Stimulated activated CD8-positive, alpha-beta memory T cell treated with anti-CD3 and anti-CD28 coated beads, Interleukin-4, amount 100 ng/mL, for 24 hours (primary cell): ENCODE measurements at regions not wholly inside any gene's neighbourhood (a gene's known extent, or its start where the extent isn't known, plus 50 kb on each side); places are given as distances from the start of the nearest gene placed in this dataset.

Experiments used
- DNase-seq: peaks from one replicate; pipeline ENCODE4 v3.0.0-alpha.2; 2020; ENCODE audit warnings: low read depth

DNA sequence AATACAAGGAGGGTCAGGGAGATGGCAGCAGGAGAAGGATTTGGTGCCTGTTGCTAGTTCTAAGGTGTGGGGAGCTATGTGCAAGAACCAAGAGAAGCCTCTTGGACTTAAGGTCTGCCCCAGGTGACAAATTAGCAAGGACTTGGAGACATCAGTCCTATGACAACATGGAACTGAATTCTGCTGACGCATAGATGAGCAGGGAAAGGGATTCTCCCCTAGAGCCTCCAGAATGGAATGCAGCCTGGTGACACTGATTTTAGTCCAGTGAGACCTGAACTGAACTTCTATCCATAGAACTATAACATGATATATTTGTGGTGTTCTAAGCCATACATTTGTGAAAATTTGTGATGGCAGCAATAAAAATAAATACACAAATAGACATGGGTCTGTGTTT is 215.6 kb downstream of the ESM1 start:
- no peak for DNase-seq

DNA sequence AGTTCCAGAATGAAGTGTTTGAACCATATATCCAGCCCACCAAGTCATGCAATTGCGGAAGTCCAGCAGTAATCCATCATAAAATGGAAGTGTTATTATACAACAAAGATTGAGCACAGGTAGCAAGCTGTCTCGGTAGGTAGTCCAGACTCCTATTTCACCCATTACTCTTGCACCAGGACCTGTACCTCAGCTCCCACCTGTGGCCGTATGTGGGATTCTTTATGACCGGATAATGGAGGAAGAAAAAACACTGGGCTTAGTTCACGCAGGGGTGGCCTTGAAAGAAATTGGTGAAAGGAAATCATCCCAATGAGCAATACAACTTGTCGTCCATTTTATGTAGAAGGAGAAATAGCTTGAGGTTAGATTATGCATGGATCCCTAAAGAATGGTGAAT is 216.3 kb downstream of the ESM1 start:
- no peak for DNase-seq

DNA sequence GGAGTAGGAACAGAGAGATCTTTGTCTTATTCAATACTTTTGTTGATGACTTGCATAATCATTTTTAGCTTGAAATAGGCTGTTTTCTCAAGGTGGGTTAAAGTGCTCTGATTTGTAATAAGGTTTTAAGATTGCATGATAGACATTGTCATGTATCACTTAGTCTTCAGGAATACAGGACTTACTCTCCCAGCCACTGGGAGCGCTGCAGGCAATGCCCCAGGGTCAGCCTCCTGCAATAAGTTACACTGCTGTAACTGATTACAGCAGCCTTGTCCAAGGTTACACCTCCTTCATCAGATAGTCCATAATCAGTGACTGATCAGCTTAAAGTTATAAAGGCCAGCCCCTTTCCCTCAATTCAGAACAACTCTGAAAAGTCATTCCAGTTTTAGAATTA is 218.6 kb downstream of the ESM1 start:
- DNase-seq = no peak

DNA sequence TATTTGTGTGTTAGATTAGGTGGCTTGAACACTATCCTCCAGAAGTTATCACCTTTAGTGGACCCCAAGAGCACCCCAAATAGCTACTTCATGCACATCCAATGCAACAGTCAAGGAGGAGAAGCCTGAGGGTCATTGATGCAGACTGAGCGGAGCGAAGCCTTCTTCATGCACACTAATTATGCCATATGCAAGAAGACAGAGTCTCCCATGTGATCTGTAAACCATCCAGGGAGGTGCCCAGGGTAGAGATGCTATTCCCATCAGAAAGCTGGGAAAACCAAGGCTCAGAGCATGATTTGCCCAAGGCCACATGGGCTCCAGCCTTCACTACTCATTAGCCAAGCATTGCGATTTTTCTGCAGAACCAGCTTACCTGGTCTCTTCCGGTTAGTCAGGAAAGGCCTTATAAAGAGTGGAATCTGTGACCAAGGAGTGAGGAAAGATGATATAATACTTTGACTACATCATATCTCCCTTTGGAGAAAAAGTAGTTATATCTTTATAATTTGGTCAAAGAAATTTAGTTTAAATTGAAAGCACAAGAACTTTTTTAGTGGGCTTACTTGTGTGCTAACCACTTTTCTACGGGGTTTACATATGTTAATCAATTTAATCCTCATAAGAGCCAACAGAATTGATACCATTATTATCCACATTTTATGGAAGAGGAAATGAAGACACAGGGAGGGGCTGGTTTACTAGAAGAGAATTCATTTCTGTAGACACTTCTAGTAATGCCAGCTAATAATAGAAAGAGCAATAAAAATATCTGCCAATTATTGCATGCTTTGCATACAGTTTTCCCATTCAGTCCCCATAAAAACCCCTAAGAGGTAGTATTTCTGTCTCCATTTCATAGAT is 220.0 kb downstream of the ESM1 start:
- DNase-seq = no peak

DNA sequence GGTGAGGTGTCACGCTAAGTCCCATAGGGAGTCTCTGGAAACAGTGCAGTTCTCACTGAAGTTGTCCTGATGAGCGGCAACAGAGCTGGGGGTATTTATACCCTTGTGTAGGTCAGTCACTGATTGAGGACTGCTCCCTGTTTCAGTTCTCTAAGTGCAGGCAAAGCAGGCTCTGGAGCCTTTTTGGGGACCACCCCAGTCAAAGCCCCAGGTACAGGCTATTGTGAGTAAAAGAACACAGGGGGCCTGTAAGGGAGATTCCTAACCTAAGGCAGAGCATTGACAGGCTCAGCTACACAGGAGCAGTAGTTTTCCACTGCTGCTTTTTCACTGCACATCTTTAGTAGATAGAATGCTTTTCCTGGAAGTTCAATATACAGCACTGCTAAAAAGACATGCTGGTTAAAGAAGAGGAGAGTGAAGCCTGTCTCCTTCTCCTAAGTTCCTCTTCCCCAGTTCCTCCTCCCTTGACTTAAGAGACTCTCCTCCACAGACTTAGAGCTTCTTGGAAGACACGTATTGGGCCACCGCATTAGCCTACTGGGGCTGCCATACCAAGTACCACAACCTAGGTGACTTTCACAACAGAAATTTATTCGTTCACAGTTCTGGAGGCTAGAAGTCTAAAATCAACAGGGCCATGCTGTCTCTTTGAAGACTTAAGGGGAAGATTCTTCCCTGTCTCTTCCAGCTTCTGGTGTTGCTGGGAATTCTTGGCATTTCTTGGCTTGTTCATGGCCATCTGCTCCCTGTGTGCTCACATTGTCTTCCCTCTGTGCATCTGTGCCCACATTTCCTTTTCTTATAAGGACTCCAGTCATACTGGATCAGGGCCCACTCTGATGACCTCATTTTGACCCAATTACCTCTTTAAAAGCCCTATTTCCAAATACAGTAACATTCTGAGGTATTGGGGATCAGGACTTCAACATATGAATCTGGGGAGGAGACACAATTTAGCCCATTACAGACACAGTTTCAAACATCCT is 221.0 kb downstream of the ESM1 start:
- DNase-seq = no peak

DNA sequence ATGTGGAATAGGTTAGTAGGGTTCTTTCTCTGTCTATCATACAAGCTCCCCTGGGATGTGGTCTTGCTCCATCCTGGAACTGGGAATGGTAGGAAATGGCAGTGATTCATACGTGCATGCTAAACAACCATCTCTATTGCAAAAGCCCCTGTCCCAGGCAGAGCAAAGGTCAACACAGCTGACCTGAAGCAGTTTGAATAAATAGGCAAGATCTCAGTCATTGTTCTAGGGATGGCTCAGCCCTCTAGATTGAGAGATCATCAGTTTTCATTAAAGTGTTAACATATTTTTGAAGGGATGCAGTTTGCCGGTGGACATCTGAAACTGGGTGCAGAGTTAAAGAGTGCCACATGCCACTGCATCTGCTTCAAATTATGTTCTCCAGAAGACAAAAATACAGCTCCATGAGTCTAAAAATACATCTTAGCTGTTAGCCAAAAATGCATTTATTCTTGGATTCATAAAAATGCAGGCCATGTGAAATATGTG is 224.1 kb downstream of the ESM1 start:
- DNase-seq = no peak

DNA sequence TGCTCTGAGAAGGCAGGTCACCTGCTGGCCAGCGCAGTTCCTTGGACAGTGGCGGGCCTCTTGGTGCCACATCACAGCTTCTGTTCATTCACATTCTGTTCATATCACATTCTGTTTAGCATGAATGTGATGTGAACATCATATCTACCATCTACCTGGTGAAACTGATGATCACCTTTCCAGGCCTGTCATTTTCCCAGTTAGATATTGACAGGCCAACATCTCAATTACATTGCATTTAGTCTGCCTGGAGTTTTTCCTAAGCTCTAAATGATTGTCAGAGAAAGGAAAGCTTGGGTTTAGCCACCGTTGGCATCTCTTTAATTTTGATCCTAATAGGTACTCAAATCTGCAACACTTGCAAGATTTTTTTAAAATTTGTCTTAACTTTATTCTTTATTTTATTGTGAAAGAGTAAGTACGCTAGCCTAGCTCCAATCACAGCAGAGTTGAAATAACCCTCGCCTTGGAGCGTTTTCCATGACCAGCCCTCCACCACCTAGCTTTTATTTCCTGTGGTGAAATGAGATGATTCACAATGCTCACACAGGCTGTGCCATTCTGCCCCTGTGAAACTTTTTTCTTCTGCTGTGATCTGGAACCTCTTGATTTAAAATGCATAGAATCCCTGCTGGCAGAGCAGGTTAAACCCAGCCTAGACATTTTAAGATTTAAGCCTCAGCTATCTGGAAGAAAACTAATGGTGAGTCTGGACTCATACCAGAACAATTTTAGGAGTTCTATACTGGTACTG is 225.0 kb downstream of the ESM1 start:
- DNase-seq = no peak

DNA sequence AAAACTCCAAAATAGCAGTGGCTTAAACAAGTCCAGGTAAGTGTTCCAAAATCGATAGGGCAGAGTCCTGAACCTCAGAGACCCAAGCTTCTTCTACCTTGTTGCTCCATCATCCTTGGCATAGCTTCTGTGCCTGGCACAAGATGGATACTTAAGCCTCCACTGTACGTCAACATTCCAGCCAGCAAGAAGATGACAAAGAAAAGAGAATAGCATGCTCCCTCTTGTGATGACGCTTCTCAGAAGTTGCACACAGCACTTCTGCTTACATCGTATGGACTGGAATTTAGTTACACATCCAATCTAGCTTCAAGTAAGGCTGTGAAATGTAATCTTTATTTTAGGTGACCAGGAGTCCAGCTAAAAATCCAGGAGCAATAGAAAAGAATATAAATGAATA is 227.4 kb downstream of the ESM1 start:
- DNase-seq = no peak

DNA sequence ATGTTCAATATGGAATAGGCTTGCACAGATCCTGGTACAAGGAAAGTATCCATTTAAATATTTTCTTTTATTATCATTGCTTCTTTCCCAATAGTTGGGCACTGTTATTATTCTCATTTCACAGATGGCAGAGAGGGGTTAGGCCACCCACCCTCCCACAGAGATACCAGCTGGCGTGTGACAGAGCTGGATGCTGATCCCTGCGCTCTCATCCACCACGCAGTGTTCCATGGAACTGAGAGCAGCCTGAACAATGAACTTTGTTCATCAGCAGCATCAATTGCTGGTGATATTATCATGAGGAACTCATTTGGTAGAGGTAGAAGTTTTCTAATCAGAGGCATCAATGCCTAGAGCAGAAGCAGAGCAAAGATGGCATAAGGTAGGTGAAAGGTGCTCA is 227.9 kb downstream of the ESM1 start:
- no peak for DNase-seq

DNA sequence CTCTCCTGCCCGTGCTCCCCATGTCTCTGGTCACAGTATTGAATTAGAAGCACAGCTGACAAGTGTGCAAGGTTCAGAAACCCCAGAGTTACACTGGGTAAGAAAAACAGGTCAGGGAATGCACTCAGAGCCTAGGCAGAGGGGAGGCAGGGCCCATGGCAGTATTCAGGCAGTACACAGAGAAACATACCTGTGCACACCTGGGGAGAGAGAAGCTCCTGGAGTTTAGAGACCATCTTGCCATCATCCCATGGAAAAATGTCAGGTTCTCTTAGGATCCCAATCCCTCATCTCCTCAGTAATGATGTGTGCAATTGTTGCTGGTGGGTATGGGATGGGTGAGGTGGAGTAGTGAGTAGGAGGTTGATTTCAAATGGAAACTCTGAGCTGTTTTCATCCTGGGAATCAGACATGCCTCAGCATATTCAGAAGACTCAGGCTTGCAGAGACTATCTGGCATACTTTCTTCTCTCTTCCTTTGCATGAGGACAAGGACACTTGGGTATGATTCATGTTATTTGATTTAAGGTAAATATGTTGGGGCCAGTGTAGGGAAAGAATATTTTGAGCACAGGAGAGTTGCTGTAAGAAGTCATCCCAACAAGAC is 228.5 kb downstream of the ESM1 start:
- no peak for DNase-seq

DNA sequence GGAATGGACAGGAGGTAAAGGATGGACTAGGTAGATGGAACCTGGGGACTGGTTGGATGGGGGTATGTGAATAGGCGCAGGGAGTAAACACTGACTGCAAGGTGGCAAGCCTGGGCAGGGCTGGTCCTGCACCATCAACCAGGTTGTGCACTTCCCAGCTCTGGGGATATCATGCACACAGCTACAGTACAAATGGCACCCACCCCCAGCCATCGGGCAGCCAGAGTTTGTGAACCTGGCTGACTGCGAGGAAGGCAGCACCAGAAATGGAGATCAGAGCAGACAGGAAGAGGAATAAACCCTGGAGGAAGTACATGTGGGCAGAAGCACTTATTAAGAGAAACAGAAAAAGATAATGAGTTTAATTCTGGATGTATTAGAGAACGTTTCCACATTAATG is 229.1 kb downstream of the ESM1 start:
- DNase-seq = no peak

DNA sequence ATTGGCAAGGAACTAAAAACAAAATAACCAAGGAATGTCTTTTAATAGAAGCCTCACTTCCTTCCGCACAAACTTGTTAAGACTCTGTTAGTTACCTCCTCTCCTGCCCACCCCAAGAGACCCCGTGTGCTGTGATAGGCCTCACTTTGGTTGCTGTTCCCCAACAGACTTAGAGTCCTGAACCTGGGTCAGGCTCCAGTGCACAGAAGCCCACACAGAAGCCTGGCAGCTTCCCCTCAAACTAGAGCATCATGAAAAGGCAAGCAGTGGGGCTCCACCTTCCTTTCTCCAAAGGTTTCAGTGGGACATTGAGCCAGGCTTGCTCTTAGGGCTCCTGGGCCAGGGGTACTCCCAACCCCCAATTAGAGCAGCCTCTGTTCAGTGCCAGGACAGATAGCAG is 230.5 kb downstream of the ESM1 start:
- DNase-seq = no peak

DNA sequence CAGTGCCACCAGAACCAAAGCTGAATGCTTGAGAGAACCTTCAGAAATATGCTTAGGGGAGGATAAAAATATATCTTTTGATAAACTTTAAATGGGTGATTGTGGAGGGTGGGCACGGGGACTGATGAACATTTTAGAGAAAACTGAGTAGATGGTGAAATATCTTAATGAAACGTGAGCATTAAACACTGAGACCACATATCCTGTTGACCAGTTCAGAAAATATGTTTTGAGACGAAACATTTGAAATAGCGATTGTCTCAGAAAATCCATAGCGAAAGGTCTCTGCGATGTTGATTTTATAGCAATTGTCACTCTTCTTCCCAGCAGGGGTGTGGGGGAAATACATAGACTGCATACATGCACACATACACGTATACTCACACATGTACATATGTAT is 231.0 kb downstream of the ESM1 start:
- DNase-seq = no peak

DNA sequence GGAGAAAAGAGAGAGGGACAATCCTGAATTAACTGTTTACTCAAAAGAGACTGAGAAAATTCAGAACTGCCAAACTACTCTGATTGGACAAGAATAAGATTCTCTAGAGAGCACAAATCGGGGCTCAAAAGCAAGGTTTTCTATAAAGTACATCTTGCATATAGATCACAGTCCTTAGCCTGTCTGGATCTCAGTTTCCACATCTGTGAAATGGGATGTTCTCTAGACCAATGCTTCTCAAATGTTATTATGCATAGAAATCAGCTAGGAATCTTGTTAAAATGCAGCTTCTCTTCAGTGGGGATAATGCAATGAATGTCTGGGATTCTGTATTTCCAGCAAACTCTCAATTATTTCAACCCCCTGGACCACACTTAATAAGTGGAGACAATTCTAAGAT is 231.6 kb downstream of the ESM1 start:
- no peak for DNase-seq

DNA sequence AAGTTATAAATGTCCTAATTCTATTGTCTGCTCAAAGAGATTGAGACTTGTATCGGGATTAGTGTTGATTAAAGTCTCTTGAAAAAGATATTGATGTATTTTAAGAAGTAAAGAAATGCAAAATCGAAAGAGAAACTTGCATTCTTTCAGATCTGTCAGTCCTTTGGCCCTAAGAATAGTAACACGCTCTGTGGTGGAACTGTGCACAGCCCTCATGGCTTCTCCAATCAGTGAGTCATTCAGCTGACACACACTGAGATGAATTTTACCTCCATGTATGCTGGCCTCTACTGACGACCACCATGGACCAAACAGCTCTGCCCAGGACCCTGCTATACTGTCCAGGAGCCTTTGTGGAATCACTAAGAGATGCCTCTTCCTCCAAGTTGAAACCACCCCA is 232.4 kb downstream of the ESM1 start:
- DNase-seq = no peak

DNA sequence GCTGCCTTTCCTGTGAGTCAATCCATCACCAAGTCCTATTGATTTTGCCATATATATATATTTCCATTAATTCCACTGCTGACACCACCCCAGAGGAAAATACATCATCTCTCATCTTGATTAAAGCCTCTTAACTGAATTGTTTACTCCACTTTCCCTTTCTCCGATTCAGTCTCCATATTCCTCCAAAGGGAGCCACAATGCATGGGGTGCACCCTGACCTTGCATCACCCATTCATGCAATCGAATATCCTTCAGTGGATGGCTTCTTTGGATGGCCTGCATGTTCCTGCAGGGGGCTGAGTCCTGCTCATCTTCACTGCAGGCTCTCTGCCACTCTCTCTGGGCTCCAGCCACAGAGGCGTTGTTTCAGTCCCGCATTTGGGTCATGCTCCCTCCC is 231.0 kb downstream of the SNX18 start:
- no peak for DNase-seq

DNA sequence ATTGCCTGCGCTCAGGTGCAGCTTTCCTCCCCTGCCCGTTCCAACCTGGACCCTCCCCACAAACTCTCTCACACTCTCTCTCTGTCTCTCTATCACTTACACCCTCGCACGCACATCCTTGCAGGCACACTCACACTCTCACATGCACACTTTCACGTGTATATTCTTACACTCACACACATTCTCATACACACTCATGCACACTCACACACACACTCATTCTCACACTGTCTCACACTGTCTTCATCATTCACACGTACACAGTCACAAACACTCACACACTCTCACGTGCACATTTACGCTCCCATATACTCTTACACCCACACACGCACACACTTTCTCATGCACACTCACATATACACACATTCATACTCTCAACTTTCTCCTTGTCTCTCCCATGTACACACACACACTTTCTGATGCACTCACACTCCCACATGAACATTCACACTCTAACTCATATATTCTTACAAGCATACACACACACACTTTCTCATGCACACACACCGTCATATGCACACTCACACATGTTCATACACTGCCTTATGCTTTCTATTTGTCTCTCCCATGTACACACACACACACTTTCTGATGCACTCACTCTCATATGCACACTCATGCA is 229.3 kb downstream of the SNX18 start:
- no peak for DNase-seq

DNA sequence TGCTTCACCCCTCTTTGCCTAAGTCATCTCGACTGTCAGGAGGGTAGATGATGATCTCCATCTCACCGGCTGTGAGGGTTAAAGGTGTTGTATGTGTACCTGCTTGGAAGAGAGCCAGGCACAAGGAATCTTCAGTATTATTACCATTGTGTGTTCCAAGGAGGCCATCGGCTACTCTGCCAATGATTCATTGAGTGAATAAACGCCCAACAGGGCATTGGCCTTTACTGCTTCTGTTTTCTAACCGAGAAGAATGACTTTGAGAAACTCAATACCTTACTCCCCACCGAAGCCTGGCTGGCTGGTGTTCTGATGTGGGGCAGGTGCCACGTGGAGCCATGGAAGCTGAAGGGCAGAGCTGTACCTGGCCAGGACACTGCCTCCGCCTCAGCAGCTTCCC is 228.8 kb downstream of the SNX18 start:
- no peak for DNase-seq

DNA sequence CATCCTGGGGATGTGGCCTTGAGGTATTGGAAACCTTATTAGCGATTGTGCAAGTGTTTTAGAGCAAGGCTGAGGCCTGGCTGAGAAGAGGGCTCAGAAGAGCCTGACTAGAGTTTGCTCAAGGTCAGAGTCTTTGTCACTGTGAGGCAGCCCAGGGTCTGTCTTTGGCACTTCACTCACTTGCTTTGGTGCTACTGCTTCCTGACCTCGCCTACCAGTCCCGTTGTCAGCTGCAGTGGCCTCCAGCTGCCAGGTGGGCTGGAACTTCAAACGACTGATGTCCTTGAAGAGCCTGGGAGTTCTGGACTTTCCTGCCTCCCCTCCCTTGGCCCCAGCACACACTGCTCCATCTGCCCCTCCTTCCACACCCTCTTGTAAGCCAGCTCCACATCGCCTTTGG is 228.0 kb downstream of the SNX18 start:
- DNase-seq = no peak

DNA sequence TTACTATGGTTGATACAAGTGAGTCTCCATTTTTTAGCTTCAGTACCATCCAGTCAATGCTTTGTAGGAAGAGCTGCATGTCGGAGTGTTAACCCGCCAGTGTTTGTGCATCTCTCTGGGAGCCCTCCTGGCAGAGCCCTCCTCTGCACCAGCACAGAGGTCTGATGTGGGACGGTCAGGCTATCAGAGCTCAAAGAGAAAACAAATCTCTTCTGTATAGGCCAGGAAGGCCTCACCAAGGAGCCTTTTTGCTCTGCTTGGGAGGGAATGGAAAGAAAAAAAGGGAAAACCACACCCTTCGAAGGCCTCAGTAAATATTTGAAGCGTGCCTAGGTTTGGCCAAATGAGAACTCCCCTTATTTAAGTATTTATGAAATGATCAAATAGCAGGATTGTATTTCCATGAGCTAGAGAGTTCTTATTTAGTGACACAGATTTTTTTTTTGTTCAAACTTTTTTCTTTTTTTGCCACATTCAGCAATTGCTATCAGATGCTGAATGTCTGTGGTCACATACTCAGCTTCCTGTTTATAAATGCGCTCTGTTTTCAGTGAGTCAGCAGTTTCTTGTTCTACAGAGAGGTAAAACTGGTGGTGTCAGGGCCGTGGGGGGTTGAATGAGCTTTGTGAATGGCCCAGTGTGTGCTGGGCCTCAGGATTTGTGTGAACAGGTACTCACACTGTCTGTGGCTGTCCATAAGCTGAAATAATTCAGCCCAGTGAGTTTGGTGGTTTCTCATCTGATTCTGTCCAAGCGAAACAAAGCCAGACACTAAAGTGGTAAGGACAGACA is 226.6 kb downstream of the SNX18 start:
- DNase-seq = peak; percentile 24

DNA sequence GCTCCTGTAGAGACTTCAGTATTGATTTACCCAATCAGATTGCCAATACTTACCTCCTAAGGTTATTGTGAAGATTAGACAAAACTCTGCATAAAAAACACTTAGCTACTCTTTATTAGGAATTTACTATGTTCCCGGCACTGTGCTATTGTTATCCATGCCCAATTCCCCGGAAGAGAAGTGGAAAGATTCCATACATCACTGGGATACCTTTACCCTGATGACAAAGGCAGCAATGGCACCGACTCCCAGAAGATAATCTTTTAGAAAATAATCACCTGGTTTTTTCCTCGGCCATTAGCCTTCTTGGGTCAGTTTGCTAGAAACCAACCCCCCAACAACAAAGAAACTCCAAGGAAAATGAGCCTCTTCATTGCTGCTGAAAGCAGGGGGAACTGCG is 226.0 kb downstream of the SNX18 start:
- DNase-seq = no peak
